ENCODE measurements at regions not wholly inside any gene's neighbourhood (a gene's known extent, or its start where the extent isn't known, plus 50 kb on each side); places are given as distances from the start of the nearest gene placed in this dataset.

DNA sequence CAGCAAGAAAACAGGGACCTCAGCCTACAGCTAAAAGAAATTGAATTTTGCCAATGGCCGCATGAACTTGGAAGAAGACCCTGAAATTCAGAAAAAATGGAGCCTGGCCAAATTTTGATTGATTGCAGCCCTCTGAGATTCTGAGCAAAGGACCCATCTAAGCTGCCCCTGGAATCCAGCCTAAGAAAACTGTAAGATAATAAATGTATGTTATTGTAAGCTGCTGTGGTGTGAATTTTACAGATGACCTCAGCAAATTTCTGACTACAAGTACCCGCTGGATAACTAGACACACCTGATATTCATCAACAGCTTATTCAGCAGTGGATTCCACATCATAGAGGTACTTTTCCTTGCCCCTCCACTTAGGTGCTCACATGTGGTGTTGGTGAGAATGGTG, 119.5 kb upstream of the EPHA5 start:
- H3K9me3 ChIP-seq (ENCODE audit: control insufficient read depth, insufficient read depth, low read depth, low read length): no peaks in the 10 kb centered on the region
- H3K4me3 ChIP-seq (ENCODE audit: low read depth in 2 of 2, low read length in 2 of 2): no peak overlapping the region
- H3K4me1 ChIP-seq (ENCODE audit: control insufficient read depth, insufficient read depth, low read length): no peaks in the 10 kb centered on the region
- H3K36me3 ChIP-seq (ENCODE audit: control insufficient read depth, insufficient read depth, low read length): no peaks in the 10 kb centered on the region
- H3K27ac ChIP-seq (ENCODE audit: low read length): no peak overlapping the region
- ChIA-PET POLR2A (no interaction called here), CTCF (no interaction called here)
- no TSS peak for BruUV-seq (replicated peaks)
- in situ Hi-C loops (cut with HindIII; ENCODE audit: low pct_unique_long_range_greater_than_20kb, low sequenced_read_pairs): no loop called here
- no peaks in the 10 kb centered on the region for H3K27me3 ChIP-seq (ENCODE audit: control insufficient read depth, insufficient read depth, low read length)
- no peak for ATAC-seq
- TF ChIP-seq CTCF (IDR thresholded peaks at IDR 0.05): no peak
- no peak for TF ChIP-seq TCF7L2 (IDR thresholded peaks at IDR 0.05; ENCODE audit: low read depth, low read length)
- TF ChIP-seq, protein P1, sequence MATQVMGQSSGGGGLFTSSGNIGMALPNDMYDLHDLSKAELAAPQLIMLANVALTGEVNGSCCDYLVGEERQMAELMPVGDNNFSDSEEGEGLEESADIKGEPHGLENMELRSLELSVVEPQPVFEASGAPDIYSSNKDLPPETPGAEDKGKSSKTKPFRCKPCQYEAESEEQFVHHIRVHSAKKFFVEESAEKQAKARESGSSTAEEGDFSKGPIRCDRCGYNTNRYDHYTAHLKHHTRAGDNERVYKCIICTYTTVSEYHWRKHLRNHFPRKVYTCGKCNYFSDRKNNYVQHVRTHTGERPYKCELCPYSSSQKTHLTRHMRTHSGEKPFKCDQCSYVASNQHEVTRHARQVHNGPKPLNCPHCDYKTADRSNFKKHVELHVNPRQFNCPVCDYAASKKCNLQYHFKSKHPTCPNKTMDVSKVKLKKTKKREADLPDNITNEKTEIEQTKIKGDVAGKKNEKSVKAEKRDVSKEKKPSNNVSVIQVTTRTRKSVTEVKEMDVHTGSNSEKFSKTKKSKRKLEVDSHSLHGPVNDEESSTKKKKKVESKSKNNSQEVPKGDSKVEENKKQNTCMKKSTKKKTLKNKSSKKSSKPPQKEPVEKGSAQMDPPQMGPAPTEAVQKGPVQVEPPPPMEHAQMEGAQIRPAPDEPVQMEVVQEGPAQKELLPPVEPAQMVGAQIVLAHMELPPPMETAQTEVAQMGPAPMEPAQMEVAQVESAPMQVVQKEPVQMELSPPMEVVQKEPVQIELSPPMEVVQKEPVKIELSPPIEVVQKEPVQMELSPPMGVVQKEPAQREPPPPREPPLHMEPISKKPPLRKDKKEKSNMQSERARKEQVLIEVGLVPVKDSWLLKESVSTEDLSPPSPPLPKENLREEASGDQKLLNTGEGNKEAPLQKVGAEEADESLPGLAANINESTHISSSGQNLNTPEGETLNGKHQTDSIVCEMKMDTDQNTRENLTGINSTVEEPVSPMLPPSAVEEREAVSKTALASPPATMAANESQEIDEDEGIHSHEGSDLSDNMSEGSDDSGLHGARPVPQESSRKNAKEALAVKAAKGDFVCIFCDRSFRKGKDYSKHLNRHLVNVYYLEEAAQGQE (IDR thresholded peaks at IDR 0.05; ENCODE audit: insufficient read depth in 1 of 2, low read depth in 2 of 2, low read length in 1 of 2): no peak
- TF ChIP-seq SIN3A (IDR thresholded peaks at IDR 0.05; ENCODE audit: borderline replicate concordance, insufficient read depth, low read depth, low read length): no peak
- TF ChIP-seq POLR2AphosphoS5 (IDR thresholded peaks at IDR 0.05; ENCODE audit: low read depth, low read length): no peak
- DNase-seq (ENCODE audit: low read depth, low spot score): no peak
- intact Hi-C loops (cut with micrococcal nuclease; ENCODE audit: unreplicated experiment): no loop called here

DNA sequence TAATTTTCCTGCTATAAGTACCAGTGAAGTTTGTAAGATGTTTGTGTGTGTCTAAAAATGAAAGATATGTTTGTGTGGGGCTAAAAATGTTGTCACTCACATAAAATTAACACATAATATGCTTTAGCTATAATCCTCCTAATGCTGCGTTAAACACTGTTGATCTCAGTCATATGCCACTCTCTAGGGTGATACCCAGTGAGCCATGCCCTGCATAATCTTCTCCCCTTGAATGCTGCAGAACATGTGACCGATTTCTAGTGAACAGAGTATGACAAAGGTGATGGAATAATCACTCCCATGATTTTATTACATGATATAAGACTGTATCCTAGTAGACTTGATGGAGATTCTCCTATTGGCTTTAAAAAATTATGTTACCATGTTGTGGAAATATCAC, 119.1 kb upstream of the EPHA5 start:
- Histone ChIP-seq H3K4me3 (ENCODE audit: low read depth in 2 of 2, low read length in 2 of 2) (no peak overlapping the region), H3K4me1 (ENCODE audit: control insufficient read depth, insufficient read depth, low read length) (no peaks in the 10 kb centered on the region), H3K27me3 (ENCODE audit: control insufficient read depth, insufficient read depth, low read length) (no peaks in the 10 kb centered on the region), H3K9me3 (ENCODE audit: control insufficient read depth, insufficient read depth, low read depth, low read length) (no peaks in the 10 kb centered on the region), H3K27ac (ENCODE audit: low read length) (no peak overlapping the region), H3K36me3 (ENCODE audit: control insufficient read depth, insufficient read depth, low read length) (no peaks in the 10 kb centered on the region)
- in situ Hi-C loops (cut with HindIII; ENCODE audit: low pct_unique_long_range_greater_than_20kb, low sequenced_read_pairs) (no loop called here), intact Hi-C loops (cut with micrococcal nuclease; ENCODE audit: unreplicated experiment) (no loop called here)
- POLR2A ChIA-PET: no interaction called here
- TF ChIP-seq POLR2AphosphoS5 (IDR thresholded peaks at IDR 0.05; ENCODE audit: low read depth, low read length) (no peak), TCF7L2 (IDR thresholded peaks at IDR 0.05; ENCODE audit: low read depth, low read length) (no peak), SIN3A (IDR thresholded peaks at IDR 0.05; ENCODE audit: borderline replicate concordance, insufficient read depth, low read depth, low read length) (no peak), CTCF (IDR thresholded peaks at IDR 0.05) (no peak)
- TF ChIP-seq, protein P1 (IDR thresholded peaks at IDR 0.05; ENCODE audit: insufficient read depth in 1 of 2, low read depth in 2 of 2, low read length in 1 of 2): no peak
- CTCF ChIA-PET: no interaction called here
- DNase-seq (ENCODE audit: low read depth, low spot score): no peak
- no TSS peak for BruUV-seq (replicated peaks)
- no peak for ATAC-seq

Data from Panc1 (cell line).